Esophagus muscularis mucosa (tissue), 3 donors: ENCODE measurements at regions not wholly inside any gene's neighbourhood (a gene's known extent, or its start where the extent isn't known, plus 50 kb on each side); places are given as distances from the start of the nearest gene placed in this dataset.

ENCODE experiments used
- POLR2A ChIP-seq: fragments of 450-650 bp; IDR thresholded peaks from one replicate; pipeline ENCODE4 v1.6.1; 2017; ENCODE audit warnings: antibody characterized with exemption, moderate library complexity, mild to moderate bottlenecking, low read depth
- POLR2AphosphoS5 ChIP-seq, 2 donors: sonication (generic); formaldehyde crosslinking; IDR thresholded peaks; one replicate each; pipeline ENCODE4 v1.6.1; 2017; ENCODE audit warnings: antibody characterized with exemption in 2 of 2
- TF ChIP-seq, protein P1 (sequence below), 3 experiments: fragments of 200-600 bp in 2 of 3; fragments of 450-650 bp in 1 of 3; sonication (generic) in 2 of 3; IDR thresholded peaks; one replicate each; pipeline ENCODE4 v1.5.1; 2017 to 2019; ENCODE audit warnings: antibody characterized with exemption in 3 of 3, mild to moderate bottlenecking in 2 of 3, moderate library complexity in 1 of 3

DNA sequence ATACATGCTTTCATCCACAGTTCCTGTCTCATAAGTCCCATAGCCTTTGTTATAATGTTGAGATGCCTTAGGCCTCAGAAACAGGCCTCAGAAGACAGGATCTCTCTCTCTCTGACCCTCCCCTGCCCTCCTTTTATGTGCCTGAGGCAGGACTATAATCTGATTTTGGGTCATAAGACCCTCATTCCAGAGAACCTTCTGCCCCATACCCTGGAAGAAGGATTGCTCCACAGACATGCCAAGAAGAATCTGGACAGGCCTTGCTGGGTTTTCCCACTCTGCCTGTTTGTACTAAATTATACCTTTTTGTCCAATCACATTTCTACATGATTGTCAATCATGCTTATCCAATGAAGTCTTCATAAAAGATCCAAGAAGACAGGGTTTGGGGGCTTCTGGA, 57.2 kb upstream of the MME start:
- TF ChIP-seq, protein P1, sequence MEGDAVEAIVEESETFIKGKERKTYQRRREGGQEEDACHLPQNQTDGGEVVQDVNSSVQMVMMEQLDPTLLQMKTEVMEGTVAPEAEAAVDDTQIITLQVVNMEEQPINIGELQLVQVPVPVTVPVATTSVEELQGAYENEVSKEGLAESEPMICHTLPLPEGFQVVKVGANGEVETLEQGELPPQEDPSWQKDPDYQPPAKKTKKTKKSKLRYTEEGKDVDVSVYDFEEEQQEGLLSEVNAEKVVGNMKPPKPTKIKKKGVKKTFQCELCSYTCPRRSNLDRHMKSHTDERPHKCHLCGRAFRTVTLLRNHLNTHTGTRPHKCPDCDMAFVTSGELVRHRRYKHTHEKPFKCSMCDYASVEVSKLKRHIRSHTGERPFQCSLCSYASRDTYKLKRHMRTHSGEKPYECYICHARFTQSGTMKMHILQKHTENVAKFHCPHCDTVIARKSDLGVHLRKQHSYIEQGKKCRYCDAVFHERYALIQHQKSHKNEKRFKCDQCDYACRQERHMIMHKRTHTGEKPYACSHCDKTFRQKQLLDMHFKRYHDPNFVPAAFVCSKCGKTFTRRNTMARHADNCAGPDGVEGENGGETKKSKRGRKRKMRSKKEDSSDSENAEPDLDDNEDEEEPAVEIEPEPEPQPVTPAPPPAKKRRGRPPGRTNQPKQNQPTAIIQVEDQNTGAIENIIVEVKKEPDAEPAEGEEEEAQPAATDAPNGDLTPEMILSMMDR (IDR thresholded peaks at IDR 0.05): no peak
- TF ChIP-seq POLR2A: no peak
- TF ChIP-seq POLR2AphosphoS5 (IDR thresholded peaks at IDR 0.05): no peak
